ENCODE measurements at regions not wholly inside any gene's neighbourhood (a gene's known extent, or its start where the extent isn't known, plus 50 kb on each side); places are given as distances from the start of the nearest gene placed in this dataset.

- DNase-seq, result no peak
- 85 to 89% (median 85%) methylated on average over 4 of the region's 4 CpGs for WGBS, 3 donors
- H3K4me3 ChIP-seq (ENCODE audit: low read depth in 1 of 3, low read length in 3 of 3), result no peak overlapping the region
- H3K27me3 ChIP-seq (ENCODE audit: control insufficient read depth in 3 of 3, insufficient read depth in 3 of 3, low read length in 3 of 3), result no peaks in the 10 kb centered on the region
- no peaks in the 10 kb centered on the region for H3K4me1 ChIP-seq (ENCODE audit: control insufficient read depth in 3 of 3, insufficient read depth in 2 of 3, low read depth in 1 of 3, low read length in 2 of 3)
- H3K36me3 ChIP-seq (ENCODE audit: control insufficient read depth in 3 of 3, insufficient read depth in 2 of 3, low read depth in 1 of 3, low read length in 3 of 3), result no peaks in the 10 kb centered on the region
- no peaks in the 10 kb centered on the region for H3K9me3 ChIP-seq (ENCODE audit: control insufficient read depth in 2 of 2, insufficient read depth in 1 of 2, low read depth in 1 of 2, low read length in 1 of 2)
- FAIRE-seq, result no peak
- no peak overlapping the region for H3K27ac ChIP-seq (ENCODE audit: low read depth in 1 of 3, low read length in 2 of 3)
These were observed 309.5 kb downstream of the C11orf87 start for GRCh38 chr11:109731451-109731850.

- Histone ChIP-seq H3K27me3 (ENCODE audit: control insufficient read depth in 3 of 3, insufficient read depth in 3 of 3, low read length in 3 of 3) (no peaks in the 10 kb centered on the region), H3K4me1 (ENCODE audit: control insufficient read depth in 3 of 3, insufficient read depth in 2 of 3, low read depth in 1 of 3, low read length in 2 of 3) (no peaks in the 10 kb centered on the region), H3K9me3 (ENCODE audit: control insufficient read depth in 2 of 2, insufficient read depth in 1 of 2, low read depth in 1 of 2, low read length in 1 of 2) (no peaks in the 10 kb centered on the region), H3K27ac (ENCODE audit: low read depth in 1 of 3, low read length in 2 of 3) (no peak overlapping the region), H3K36me3 (ENCODE audit: control insufficient read depth in 3 of 3, insufficient read depth in 2 of 3, low read depth in 1 of 3, low read length in 3 of 3) (no peaks in the 10 kb centered on the region), H3K4me3 (ENCODE audit: low read depth in 1 of 3, low read length in 3 of 3) (no peak overlapping the region)
- 85 to 92% (median 91%) methylated on average over 1 of the region's 1 CpG for WGBS, 3 donors
- DNase-seq (no peak), FAIRE-seq (no peak)
These were observed 311.3 kb downstream of the C11orf87 start for GRCh38 chr11:109733245-109733644.

- H3K27ac ChIP-seq (ENCODE audit: low read depth in 1 of 3, low read length in 2 of 3), result no peak overlapping the region
- no peaks in the 10 kb centered on the region for H3K36me3 ChIP-seq (ENCODE audit: control insufficient read depth in 3 of 3, insufficient read depth in 2 of 3, low read depth in 1 of 3, low read length in 3 of 3)
- H3K4me3 ChIP-seq (ENCODE audit: low read depth in 1 of 3, low read length in 3 of 3), result no peak overlapping the region
- no peak for DNase-seq
- WGBS, 3 donors, result 57 to 66% (median 60%) methylated on average over 3 of the region's 3 CpGs
- H3K27me3 ChIP-seq (ENCODE audit: control insufficient read depth in 3 of 3, insufficient read depth in 3 of 3, low read length in 3 of 3), result no peaks in the 10 kb centered on the region
- no peaks in the 10 kb centered on the region for H3K4me1 ChIP-seq (ENCODE audit: control insufficient read depth in 3 of 3, insufficient read depth in 2 of 3, low read depth in 1 of 3, low read length in 2 of 3)
- no peaks in the 10 kb centered on the region for H3K9me3 ChIP-seq (ENCODE audit: control insufficient read depth in 2 of 2, insufficient read depth in 1 of 2, low read depth in 1 of 2, low read length in 1 of 2)
- no peak for FAIRE-seq
These were observed 312.6 kb downstream of the C11orf87 start for GRCh38 chr11:109734566-109734965.

- H3K4me1 ChIP-seq (ENCODE audit: control insufficient read depth in 3 of 3, insufficient read depth in 2 of 3, low read depth in 1 of 3, low read length in 2 of 3), result no peaks in the 10 kb centered on the region
- no peak overlapping the region for H3K27ac ChIP-seq (ENCODE audit: low read depth in 1 of 3, low read length in 2 of 3)
- no peaks in the 10 kb centered on the region for H3K36me3 ChIP-seq (ENCODE audit: control insufficient read depth in 3 of 3, insufficient read depth in 2 of 3, low read depth in 1 of 3, low read length in 3 of 3)
- FAIRE-seq (no peak), DNase-seq (no peak)
- H3K27me3 ChIP-seq (ENCODE audit: control insufficient read depth in 3 of 3, insufficient read depth in 3 of 3, low read length in 3 of 3), result no peaks in the 10 kb centered on the region
- no peaks in the 10 kb centered on the region for H3K9me3 ChIP-seq (ENCODE audit: control insufficient read depth in 2 of 2, insufficient read depth in 1 of 2, low read depth in 1 of 2, low read length in 1 of 2)
- H3K4me3 ChIP-seq (ENCODE audit: low read depth in 1 of 3, low read length in 3 of 3), result no peak overlapping the region
- 82 to 90% (median 88%) methylated on average over 2 of the region's 2 CpGs for WGBS, 3 donors
These were observed 313.1 kb downstream of the C11orf87 start for GRCh38 chr11:109735128-109735527.

GRCh38 chr11:109739379-109739778 is 317.4 kb downstream of the C11orf87 start:
- WGBS, 3 donors, result 53 to 72% (median 62%) methylated on average over 2 of the region's 2 CpGs
- H3K9me3 ChIP-seq (ENCODE audit: control insufficient read depth in 2 of 2, insufficient read depth in 1 of 2, low read depth in 1 of 2, low read length in 1 of 2), result no peaks in the 10 kb centered on the region
- H3K27ac ChIP-seq (ENCODE audit: low read depth in 1 of 3, low read length in 2 of 3), result no peak overlapping the region
- no peaks in the 10 kb centered on the region for H3K4me1 ChIP-seq (ENCODE audit: control insufficient read depth in 3 of 3, insufficient read depth in 2 of 3, low read depth in 1 of 3, low read length in 2 of 3)
- no peaks in the 10 kb centered on the region for H3K27me3 ChIP-seq (ENCODE audit: control insufficient read depth in 3 of 3, insufficient read depth in 3 of 3, low read length in 3 of 3)
- H3K36me3 ChIP-seq (ENCODE audit: control insufficient read depth in 3 of 3, insufficient read depth in 2 of 3, low read depth in 1 of 3, low read length in 3 of 3), result no peaks in the 10 kb centered on the region
- no peak for FAIRE-seq
- no peak overlapping the region for H3K4me3 ChIP-seq (ENCODE audit: low read depth in 1 of 3, low read length in 3 of 3)
- DNase-seq, result no peak

- Histone ChIP-seq H3K4me1 (ENCODE audit: control insufficient read depth in 3 of 3, insufficient read depth in 2 of 3, low read depth in 1 of 3, low read length in 2 of 3) (no peaks in the 10 kb centered on the region), H3K36me3 (ENCODE audit: control insufficient read depth in 3 of 3, insufficient read depth in 2 of 3, low read depth in 1 of 3, low read length in 3 of 3) (no peaks in the 10 kb centered on the region), H3K4me3 (ENCODE audit: low read depth in 1 of 3, low read length in 3 of 3) (no peak overlapping the region), H3K9me3 (ENCODE audit: control insufficient read depth in 2 of 2, insufficient read depth in 1 of 2, low read depth in 1 of 2, low read length in 1 of 2) (no peaks in the 10 kb centered on the region), H3K27me3 (ENCODE audit: control insufficient read depth in 3 of 3, insufficient read depth in 3 of 3, low read length in 3 of 3) (no peaks in the 10 kb centered on the region), H3K27ac (ENCODE audit: low read depth in 1 of 3, low read length in 2 of 3) (no peak overlapping the region)
- FAIRE-seq (no peak), DNase-seq (no peak)
- WGBS, 3 donors, result 84 to 88% (median 87%) methylated on average over 4 of the region's 4 CpGs
These were observed 324.1 kb downstream of the C11orf87 start for GRCh38 chr11:109745996-109746625.

GRCh38 chr11:109747839-109748238 is 325.8 kb downstream of the C11orf87 start:
- H3K27me3 ChIP-seq (ENCODE audit: control insufficient read depth in 3 of 3, insufficient read depth in 3 of 3, low read length in 3 of 3), result no peaks in the 10 kb centered on the region
- no peak for FAIRE-seq
- WGBS, 3 donors, result 72 to 79% (median 75%) methylated on average over 7 of the region's 7 CpGs

GRCh38 chr11:109749476-109749875 is 327.5 kb downstream of the C11orf87 start:
- Histone ChIP-seq H3K4me3 (ENCODE audit: low read depth in 1 of 3, low read length in 3 of 3) (no peak overlapping the region), H3K9me3 (ENCODE audit: control insufficient read depth in 2 of 2, insufficient read depth in 1 of 2, low read depth in 1 of 2, low read length in 1 of 2) (no peaks in the 10 kb centered on the region), H3K36me3 (ENCODE audit: control insufficient read depth in 3 of 3, insufficient read depth in 2 of 3, low read depth in 1 of 3, low read length in 3 of 3) (no peaks in the 10 kb centered on the region), H3K4me1 (ENCODE audit: control insufficient read depth in 3 of 3, insufficient read depth in 2 of 3, low read depth in 1 of 3, low read length in 2 of 3) (no peaks in the 10 kb centered on the region), H3K27ac (ENCODE audit: low read depth in 1 of 3, low read length in 2 of 3) (no peak overlapping the region), H3K27me3 (ENCODE audit: control insufficient read depth in 3 of 3, insufficient read depth in 3 of 3, low read length in 3 of 3) (no peaks in the 10 kb centered on the region)
- FAIRE-seq (no peak), DNase-seq (no peak)
- 48 to 57% (median 53%) methylated on average over 1 of the region's 1 CpG for WGBS, 3 donors

More at GRCh38 chr11:109747839-109748238, 325.8 kb downstream of the C11orf87 start:
- H3K27ac ChIP-seq (ENCODE audit: low read depth in 1 of 3, low read length in 2 of 3), result no peak overlapping the region
- H3K4me3 ChIP-seq (ENCODE audit: low read depth in 1 of 3, low read length in 3 of 3), result no peak overlapping the region
- no peaks in the 10 kb centered on the region for H3K36me3 ChIP-seq (ENCODE audit: control insufficient read depth in 3 of 3, insufficient read depth in 2 of 3, low read depth in 1 of 3, low read length in 3 of 3)
- DNase-seq, result no peak
- no peaks in the 10 kb centered on the region for H3K4me1 ChIP-seq (ENCODE audit: control insufficient read depth in 3 of 3, insufficient read depth in 2 of 3, low read depth in 1 of 3, low read length in 2 of 3)
- H3K9me3 ChIP-seq (ENCODE audit: control insufficient read depth in 2 of 2, insufficient read depth in 1 of 2, low read depth in 1 of 2, low read length in 1 of 2), result no peaks in the 10 kb centered on the region

- H3K4me1 ChIP-seq (ENCODE audit: control insufficient read depth in 3 of 3, insufficient read depth in 2 of 3, low read depth in 1 of 3, low read length in 2 of 3), result no peaks in the 10 kb centered on the region
- H3K27me3 ChIP-seq (ENCODE audit: control insufficient read depth in 3 of 3, insufficient read depth in 3 of 3, low read length in 3 of 3), result no peaks in the 10 kb centered on the region
- no peak for FAIRE-seq
- H3K4me3 ChIP-seq (ENCODE audit: low read depth in 1 of 3, low read length in 3 of 3), result no peak overlapping the region
- no peaks in the 10 kb centered on the region for H3K9me3 ChIP-seq (ENCODE audit: control insufficient read depth in 2 of 2, insufficient read depth in 1 of 2, low read depth in 1 of 2, low read length in 1 of 2)
- no peak for DNase-seq
- H3K27ac ChIP-seq (ENCODE audit: low read depth in 1 of 3, low read length in 2 of 3), result no peak overlapping the region
- no peaks in the 10 kb centered on the region for H3K36me3 ChIP-seq (ENCODE audit: control insufficient read depth in 3 of 3, insufficient read depth in 2 of 3, low read depth in 1 of 3, low read length in 3 of 3)
- WGBS, 3 donors, result 70 to 76% (median 71%) methylated on average over 2 of the region's 2 CpGs
These were observed 329.0 kb downstream of the C11orf87 start for GRCh38 chr11:109750964-109751363.
